ENCODE measurements at regions not wholly inside any gene's neighbourhood (a gene's known extent, or its start where the extent isn't known, plus 50 kb on each side); places are given as distances from the start of the nearest gene placed in this dataset.

GRCh38 chr11:127103586-127104388 lies 103.2 kb upstream of the KIRREL3 start:
- DNase-seq = no peak

GRCh38 chr11:127098684-127099083 lies 98.1 kb upstream of the KIRREL3 start:
- DNase-seq = no peak

- DNase-seq = no peak
Observed at GRCh38 chr11:127080735-127081134, 80.2 kb upstream of the KIRREL3 start.

GRCh38 chr11:127075758-127076157 lies 75.2 kb upstream of the KIRREL3 start:
- no peak for DNase-seq

GRCh38 chr11:127074151-127074761 lies 73.7 kb upstream of the KIRREL3 start:
- DNase-seq = no peak

GRCh38 chr11:127073621-127074020 lies 73.1 kb upstream of the KIRREL3 start:
- DNase-seq = no peak

- DNase-seq = no peak
Observed at GRCh38 chr11:127071606-127072005, 71.0 kb upstream of the KIRREL3 start.

- DNase-seq = no peak
Observed at GRCh38 chr11:127070808-127071207, 70.2 kb upstream of the KIRREL3 start.

- no peak for DNase-seq
Observed at GRCh38 chr11:127066401-127067090, 66.0 kb upstream of the KIRREL3 start.

- DNase-seq = no peak
Observed at GRCh38 chr11:127063241-127063640, 62.7 kb upstream of the KIRREL3 start.

- DNase-seq = no peak
Observed at GRCh38 chr11:127061947-127062346, 61.4 kb upstream of the KIRREL3 start.

- no peak for DNase-seq
Observed at GRCh38 chr11:127059750-127060149, 59.2 kb upstream of the KIRREL3 start.

GRCh38 chr11:127059286-127059685 lies 58.7 kb upstream of the KIRREL3 start:
- no peak for DNase-seq

GRCh38 chr11:127058524-127058923 lies 58.0 kb upstream of the KIRREL3 start:
- no peak for DNase-seq

GRCh38 chr11:127057126-127057525 lies 56.6 kb upstream of the KIRREL3 start:
- DNase-seq = no peak

- DNase-seq = no peak
Observed at GRCh38 chr11:127056338-127056971, 55.9 kb upstream of the KIRREL3 start.

GRCh38 chr11:127055236-127055635 lies 54.7 kb upstream of the KIRREL3 start:
- no peak for DNase-seq

- DNase-seq = no peak
Observed at GRCh38 chr11:127054153-127054552, 53.6 kb upstream of the KIRREL3 start.

GRCh38 chr11:127052404-127052803 lies 51.8 kb upstream of the KIRREL3 start:
- no peak for DNase-seq

All from CD4-positive, alpha-beta T cell treated with Interleukin-4 for 1 hour (primary cell).